HepG2 (cell line): ENCODE measurements at regions not wholly inside any gene's neighbourhood (a gene's known extent, or its start where the extent isn't known, plus 50 kb on each side); places are given as distances from the start of the nearest gene placed in this dataset.

ENCODE experiments used
- ARID5B ChIP-seq: IDR thresholded peaks from 2 replicates; pipeline ENCODE4 v1.4.0; 2020; ENCODE audit warnings: mild to moderate bottlenecking, missing genetic modification reagents
- FOSL2 ChIP-seq: sonication (generic); formaldehyde crosslinking; IDR thresholded peaks from 2 replicates; pipeline ENCODE4 v1.4.0; 2020; ENCODE audit warnings: missing genetic modification reagents
- HOXA3 ChIP-seq: sonication (generic); formaldehyde crosslinking; IDR thresholded peaks from 2 replicates; pipeline ENCODE4 v1.5.0; 2020; ENCODE audit warnings: missing genetic modification reagents
- KLF12 ChIP-seq: sonication (generic); formaldehyde crosslinking; IDR thresholded peaks from 2 replicates; pipeline ENCODE4 v1.4.0; 2020; ENCODE audit warnings: missing genetic modification reagents, borderline replicate concordance
- MATR3 ChIP-seq: sonication (generic); formaldehyde crosslinking; IDR thresholded peaks from 2 replicates; pipeline ENCODE4 v1.4.0; 2020; ENCODE audit warnings: missing genetic modification reagents
- NRL ChIP-seq: sonication (generic); formaldehyde crosslinking; IDR thresholded peaks from 2 replicates; pipeline ENCODE4 v1.5.0; 2020; ENCODE audit warnings: missing genetic modification reagents, mild to moderate bottlenecking, moderate library complexity, borderline replicate concordance
- TFDP2 ChIP-seq: sonication (generic); formaldehyde crosslinking; IDR thresholded peaks from 2 replicates; pipeline ENCODE4 v1.4.0; 2020; ENCODE audit warnings: missing genetic modification reagents
- ZEB1 ChIP-seq: IDR thresholded peaks from 2 replicates; pipeline ENCODE4 v1.6.1; 2012; ENCODE audit warnings: mild to moderate bottlenecking, low read depth, inconsistent platforms; ENCODE audit not compliant: insufficient replicate concordance
- ZNF207 ChIP-seq: fragments of 450-650 bp; IDR thresholded peaks from 2 replicates; pipeline ENCODE4 v1.6.1; 2016; ENCODE audit warnings: antibody characterized with exemption, borderline replicate concordance

- TF ChIP-seq MATR3 (CRISPR knock-in tag) (no peak), HOXA3 (CRISPR knock-in tag) (no peak), ZNF207 (no peak), TFDP2 (CRISPR knock-in tag) (no peak), NRL (CRISPR knock-in tag) (no peak), ZEB1 (no peak), FOSL2 (CRISPR knock-in tag) (peak; percentile 56), ARID5B (CRISPR knock-in tag) (0 out of 2 replicates have a peak, but pooled peaks have one; percentile 21), KLF12 (CRISPR knock-in tag) (no peak)
Measured at GRCh38 chr15:66993874-66994696, 71.3 kb upstream of the SMAD3 start (continued).
